GM23248 (cell line): ENCODE measurements at regions not wholly inside any gene's neighbourhood (a gene's known extent, or its start where the extent isn't known, plus 50 kb on each side); places are given as distances from the start of the nearest gene placed in this dataset.

Experiments used
- DNase-seq: peaks from one replicate; pipeline ENCODE4 v3.0.0-alpha.2; 2015
- H2AFZ ChIP-seq: fragments of 200-600 bp; sonication (generic); 2 replicates; pipeline ENCODE4 v1.6.1; 2016; ENCODE audit warnings: antibody characterized with exemption
- H3F3A ChIP-seq: fragments of 200-600 bp; sonication (generic); 2 replicates; pipeline ENCODE4 v1.6.1; 2016; ENCODE audit warnings: mild to moderate bottlenecking, antibody characterized with exemption, mixed run types; ENCODE audit not compliant: insufficient read depth
- H3K27ac ChIP-seq: fragments of 200-600 bp; sonication (generic); 2 replicates; pipeline ENCODE4 v1.5.1; 2016; ENCODE audit warnings: mild to moderate bottlenecking
- H3K27me3 ChIP-seq: fragments of 200-600 bp; sonication (generic); replicated peaks from 2 replicates; pipeline ENCODE4 v1.6.1; 2016; ENCODE audit warnings: mild to moderate bottlenecking; ENCODE audit not compliant: insufficient read depth
- H3K36me3 ChIP-seq: fragments of 200-600 bp; sonication (generic); 2 replicates; pipeline ENCODE4 v1.6.1; 2016; ENCODE audit warnings: low read depth, mild to moderate bottlenecking
- H3K4me1 ChIP-seq: fragments of 200-600 bp; sonication (generic); 2 replicates; pipeline ENCODE4 v1.6.1; 2016; ENCODE audit warnings: mild to moderate bottlenecking; ENCODE audit not compliant: insufficient read depth
- H3K4me2 ChIP-seq: fragments of 200-600 bp; sonication (generic); one replicate; pipeline ENCODE4 v1.6.1; 2016; ENCODE audit warnings: mild to moderate bottlenecking; ENCODE audit not compliant: unreplicated experiment
- H3K4me3 ChIP-seq: fragments of 200-600 bp; sonication (generic); 2 replicates; pipeline ENCODE4 v1.5.1; 2016; ENCODE audit warnings: mild to moderate bottlenecking
- H3K79me2 ChIP-seq: fragments of 200-600 bp; sonication (generic); 2 replicates; pipeline ENCODE4 v1.6.1; 2016; ENCODE audit warnings: mild to moderate bottlenecking; ENCODE audit not compliant: insufficient read depth
- H3K9ac ChIP-seq: fragments of 200-600 bp; sonication (generic); 2 replicates; pipeline ENCODE4 v1.6.1; 2016; ENCODE audit warnings: mild to moderate bottlenecking
- H3K9me2 ChIP-seq: fragments of 200-600 bp; sonication (generic); 2 replicates; pipeline ENCODE4 v1.6.1; 2016; ENCODE audit warnings: mixed run types, mild to moderate bottlenecking, moderate library complexity; ENCODE audit not compliant: insufficient read depth
- H3K9me3 ChIP-seq: fragments of 200-600 bp; sonication (generic); one replicate; pipeline ENCODE4 v1.6.1; 2017; ENCODE audit warnings: low read depth
- H4K20me1 ChIP-seq: fragments of 200-600 bp; sonication (generic); 2 replicates; pipeline ENCODE4 v1.6.0; 2016; ENCODE audit not compliant: insufficient read depth
- EZH2 ChIP-seq: fragments of 200-600 bp; sonication (generic); IDR thresholded peaks from 2 replicates; pipeline ENCODE4 v1.6.1; 2018; ENCODE audit warnings: antibody characterized with exemption, mild to moderate bottlenecking; ENCODE audit not compliant: insufficient read depth, poor library complexity, severe bottlenecking
- EZH2phosphoT487 ChIP-seq: fragments of 200-600 bp; sonication (generic); IDR thresholded peaks from 2 replicates; pipeline ENCODE4 v1.6.1; 2018; ENCODE audit warnings: antibody characterized with exemption, moderate library complexity, mild to moderate bottlenecking, low read depth; ENCODE audit not compliant: insufficient read depth
- WGBS, 2 experiments: methylation state at CpG; one replicate each; pipeline ENCODE4 v1.1.6; 2015 to 2017; ENCODE audit warnings: low lambda C conversion rate in 2 of 2, low coverage in 1 of 2; ENCODE audit errors: missing lambda C conversion rate in 2 of 2; 5-methylcytosine and 5-hydroxymethylcytosine counted together
- in situ Hi-C: fragments of 300-500 bp; cut with MboI; formaldehyde crosslinking; loops from 2 replicates; pipeline ENCODE4 v1.15.0; 2020

DNA sequence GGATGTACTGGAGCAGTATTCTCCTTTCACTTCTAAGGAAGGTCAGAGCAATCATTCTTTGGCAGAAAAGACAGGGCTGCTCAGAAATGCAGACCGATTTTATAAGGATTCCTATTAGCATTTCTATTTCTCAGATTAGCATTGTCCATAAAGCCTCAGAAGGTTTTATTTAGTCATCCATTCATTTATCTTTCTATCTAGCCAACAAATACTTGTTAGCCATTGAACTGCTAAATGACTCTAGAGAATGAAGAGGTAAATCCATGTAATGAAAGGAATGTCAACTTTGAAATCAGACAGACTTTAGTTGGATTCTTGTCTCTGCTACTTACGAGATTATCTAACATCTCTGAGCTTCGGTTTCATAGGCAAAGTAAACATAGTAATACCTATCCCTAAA, 165.2 kb downstream of the SLC25A46 start:
- in situ Hi-C loops = no loop called here
- Histone ChIP-seq H3K4me2 (no peak overlapping the region), H3K4me1 (peaks cover 11% of the 10 kb centered on the region), H3K27me3 (peaks cover 16% of the 10 kb centered on the region), H3K9ac (no peak overlapping the region), H2AFZ (no peak overlapping the region), H3K9me2 (no peaks in the 10 kb centered on the region), H3K27ac (no peak overlapping the region), H3K36me3 (no peaks in the 10 kb centered on the region), H3K4me3 (no peak overlapping the region), H4K20me1 (no peaks in the 10 kb centered on the region), H3K79me2 (no peaks in the 10 kb centered on the region), H3F3A (peaks cover 25% of the 10 kb centered on the region), H3K9me3 (no peaks in the 10 kb centered on the region)
- WGBS, 2 experiments = 37 to 42% methylated on average over 3 of the region's 3 CpGs
- DNase-seq = no peak
- no peak for TF ChIP-seq EZH2
- no peak for TF ChIP-seq EZH2phosphoT487

DNA sequence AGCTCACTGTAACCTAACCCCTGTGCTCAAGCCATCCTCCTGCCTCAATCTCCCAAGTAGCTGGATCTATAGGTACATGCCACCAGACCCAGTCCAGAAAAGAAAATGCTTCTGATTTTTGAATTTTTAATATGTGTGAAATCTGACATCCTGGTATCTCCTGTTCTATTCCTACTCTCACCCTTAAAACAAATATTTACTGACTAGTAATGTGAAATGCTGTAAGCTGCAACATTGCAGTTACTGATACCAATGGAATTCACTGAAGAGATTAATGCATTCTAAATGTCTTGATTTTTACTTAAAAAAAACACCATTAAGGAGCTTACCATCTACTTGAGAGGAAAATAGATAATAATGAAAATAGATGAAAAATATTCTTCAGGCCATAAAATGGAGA, 162.7 kb upstream of the TSLP start:
- H3K9ac ChIP-seq = no peak overlapping the region
- no peak overlapping the region for H2AFZ ChIP-seq
- H3K9me2 ChIP-seq = no peaks in the 10 kb centered on the region
- H3K4me3 ChIP-seq = no peak overlapping the region
- no peak overlapping the region for H3K4me2 ChIP-seq
- peaks cover 7% of the 10 kb centered on the region; the same call in 1 of the 2 replicates for H3K4me1 ChIP-seq
- no peaks in the 10 kb centered on the region for H3K36me3 ChIP-seq
- H3F3A ChIP-seq = no peaks in the 10 kb centered on the region
- no peak for DNase-seq
- H3K27ac ChIP-seq = no peak overlapping the region
- no peaks in the 10 kb centered on the region for H4K20me1 ChIP-seq
- H3K79me2 ChIP-seq = no peaks in the 10 kb centered on the region
- TF ChIP-seq EZH2phosphoT487 (no peak), EZH2 (no peak)
- in situ Hi-C loops = no loop called here
- no peaks in the 10 kb centered on the region for H3K9me3 ChIP-seq
- H3K27me3 ChIP-seq = peaks cover 20% of the 10 kb centered on the region

DNA sequence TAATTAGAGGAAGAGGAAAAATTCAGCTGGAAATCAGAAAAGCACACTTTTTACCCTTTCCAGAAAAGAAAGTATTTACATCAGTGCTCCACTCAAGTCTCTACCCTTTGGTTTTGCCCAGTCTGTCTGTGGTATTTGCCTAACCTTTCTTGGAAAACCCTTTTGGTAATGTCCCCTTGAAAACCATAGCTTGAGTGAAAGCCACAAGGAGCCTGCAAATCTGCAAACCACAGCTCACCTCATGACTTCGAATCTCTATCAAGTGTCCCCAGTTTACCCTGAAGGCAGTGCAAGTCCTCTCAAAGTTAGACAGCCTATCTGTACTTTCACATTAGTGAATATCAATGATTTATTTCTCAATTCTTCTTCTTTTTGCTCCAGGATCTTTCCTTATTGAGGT, 162.1 kb upstream of the TSLP start:
- no peaks in the 10 kb centered on the region for H3K36me3 ChIP-seq
- no peak overlapping the region for H3K9ac ChIP-seq
- peaks cover 7% of the 10 kb centered on the region; the same call in 1 of the 2 replicates for H3K4me1 ChIP-seq
- H3K4me2 ChIP-seq = no peak overlapping the region
- TF ChIP-seq EZH2 (no peak), EZH2phosphoT487 (no peak)
- DNase-seq = no peak
- H3K9me2 ChIP-seq = no peaks in the 10 kb centered on the region
- no peaks in the 10 kb centered on the region for H4K20me1 ChIP-seq
- H3K79me2 ChIP-seq = no peaks in the 10 kb centered on the region
- H2AFZ ChIP-seq = no peak overlapping the region
- H3K27me3 ChIP-seq = peaks cover 16% of the 10 kb centered on the region
- no peaks in the 10 kb centered on the region for H3F3A ChIP-seq
- in situ Hi-C loops = no loop called here
- WGBS, 2 experiments = 17 to 37% methylated on average over 1 of the region's 1 CpG
- no peaks in the 10 kb centered on the region for H3K9me3 ChIP-seq
- H3K27ac ChIP-seq = no peak overlapping the region
- H3K4me3 ChIP-seq = no peak overlapping the region

DNA sequence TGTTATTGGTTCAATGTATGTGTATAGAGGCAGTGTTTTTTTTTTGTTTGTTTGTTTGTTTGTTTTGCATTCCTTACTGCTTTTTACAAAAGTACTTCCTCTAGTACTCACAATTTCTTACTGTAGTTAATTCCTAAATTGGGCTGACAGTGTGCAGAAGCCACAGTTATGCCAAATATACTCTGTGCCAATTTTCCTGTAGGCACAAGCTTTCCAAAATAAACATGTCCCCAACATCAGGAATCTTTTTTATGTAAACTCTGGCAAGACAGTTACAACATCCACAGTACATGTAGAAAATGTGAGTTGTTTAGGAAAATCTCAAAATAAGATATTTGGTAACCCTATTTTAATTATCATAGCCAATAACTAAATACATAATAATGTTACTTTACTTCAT, 161.6 kb upstream of the TSLP start:
- Histone ChIP-seq H3F3A (no peaks in the 10 kb centered on the region), H3K4me1 (peaks cover 7% of the 10 kb centered on the region; the same call in 1 of the 2 replicates), H3K36me3 (no peaks in the 10 kb centered on the region), H3K9me3 (no peaks in the 10 kb centered on the region), H3K27me3 (peaks cover 13% of the 10 kb centered on the region), H3K4me2 (no peak overlapping the region), H3K27ac (no peak overlapping the region), H3K9ac (no peak overlapping the region), H3K9me2 (no peaks in the 10 kb centered on the region), H2AFZ (no peak overlapping the region), H3K4me3 (no peak overlapping the region), H3K79me2 (no peaks in the 10 kb centered on the region), H4K20me1 (no peaks in the 10 kb centered on the region)
- TF ChIP-seq EZH2phosphoT487 (no peak), EZH2 (no peak)
- DNase-seq = peak; percentile 36
- in situ Hi-C loops = no loop called here

DNA sequence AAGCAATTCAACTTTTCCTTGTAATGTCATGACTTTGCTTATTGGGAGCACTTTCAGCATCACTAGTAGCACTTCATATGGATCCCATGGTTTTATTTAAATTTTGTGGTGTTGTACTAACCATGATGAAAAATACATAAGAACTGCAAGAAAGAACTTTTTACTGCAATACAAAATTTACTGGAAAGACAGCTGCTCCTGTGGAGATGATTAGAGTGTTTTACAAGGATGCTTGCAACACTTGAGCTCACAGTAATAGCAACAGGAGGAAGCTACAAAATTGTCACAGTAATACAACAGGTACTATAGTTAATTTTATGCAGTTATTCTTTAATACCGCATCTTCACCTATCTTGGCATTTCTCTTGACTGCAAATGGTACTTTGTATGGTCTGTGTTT, 158.3 kb upstream of the TSLP start:
- Histone ChIP-seq H3K36me3 (no peaks in the 10 kb centered on the region), H3K4me3 (no peak overlapping the region), H3K4me1 (peaks cover 30% of the 10 kb centered on the region), H3F3A (peaks cover 21% of the 10 kb centered on the region), H3K4me2 (no peak overlapping the region), H3K79me2 (no peaks in the 10 kb centered on the region), H2AFZ (no peak overlapping the region), H3K27ac (no peak overlapping the region), H3K27me3 (peaks cover 13% of the 10 kb centered on the region), H3K9me2 (no peaks in the 10 kb centered on the region), H3K9me3 (no peaks in the 10 kb centered on the region), H3K9ac (no peak overlapping the region), H4K20me1 (no peaks in the 10 kb centered on the region)
- WGBS, 2 experiments = 76 to 85% methylated on average over 1 of the region's 1 CpG
- no peak for DNase-seq
- no peak for TF ChIP-seq EZH2phosphoT487
- in situ Hi-C loops = no loop called here
